ENCODE measurements at regions not wholly inside any gene's neighbourhood (a gene's known extent, or its start where the extent isn't known, plus 50 kb on each side); places are given as distances from the start of the nearest gene placed in this dataset.

GRCh38 chr2:199707593-199708185, 143.3 kb downstream of the FTCDNL1 start:
- Mint-ChIP-seq H3K27ac (no peak overlapping the region), H3K27me3 (ENCODE audit: low read depth) (peaks cover 3% of the 10 kb centered on the region), H3K9me3 (ENCODE audit: insufficient read depth) (no peaks in the 10 kb centered on the region), H3K4me3 (no peak overlapping the region), H3K36me3 (ENCODE audit: low read depth) (no peaks in the 10 kb centered on the region), H3K4me1 (ENCODE audit: low read depth) (no peaks in the 10 kb centered on the region)
- ATAC-seq = no peak
- CTCF ChIA-PET = interaction anchor here (4.1 kb wide), 1 partner anchor 33 kb away, joined by 31 read pairs; no protein-coding TSS in a partner anchor
- POLR2A ChIA-PET = no interaction called here
- DNase-seq = no peak

- Mint-ChIP-seq H3K27me3 (ENCODE audit: low read depth) (peaks cover 3% of the 10 kb centered on the region), H3K4me1 (ENCODE audit: low read depth) (no peaks in the 10 kb centered on the region), H3K27ac (no peak overlapping the region), H3K4me3 (no peak overlapping the region), H3K9me3 (ENCODE audit: insufficient read depth) (no peaks in the 10 kb centered on the region), H3K36me3 (ENCODE audit: low read depth) (no peaks in the 10 kb centered on the region)
- ChIA-PET CTCF (interaction anchor here (1.1 to 4.1 kb wide), 6 partner anchors 11 to 237 kb away, joined by 3 to 31 read pairs (median 4); no protein-coding TSS in a partner anchor), POLR2A (no interaction called here)
- DNase-seq (no peak), ATAC-seq (no peak)
These were observed 145.5 kb downstream of the FTCDNL1 start for GRCh38 chr2:199705538-199705937.

- Mint-ChIP-seq H3K4me3 (no peak overlapping the region), H3K27ac (no peak overlapping the region), H3K4me1 (ENCODE audit: low read depth) (no peaks in the 10 kb centered on the region), H3K36me3 (ENCODE audit: low read depth) (no peaks in the 10 kb centered on the region), H3K9me3 (ENCODE audit: insufficient read depth) (no peaks in the 10 kb centered on the region), H3K27me3 (ENCODE audit: low read depth) (peaks cover 6% of the 10 kb centered on the region)
- CTCF ChIA-PET = interaction anchor here (0.7 to 4.1 kb wide), 13 partner anchors 10 to 238 kb away, joined by 3 to 31 read pairs (median 4); partner anchors contain the start of gene C2orf69
- POLR2A ChIA-PET = no interaction called here
- DNase-seq (peak; percentile 25), ATAC-seq (peak; percentile 55)
These were observed 146.4 kb downstream of the FTCDNL1 start for GRCh38 chr2:199704358-199705238.

- no peaks in the 10 kb centered on the region for H3K4me1 Mint-ChIP-seq (ENCODE audit: low read depth)
- CTCF ChIA-PET = interaction anchor here (1.3 to 2.3 kb wide), 3 partner anchors 8 to 237 kb away, joined by 4 to 5 read pairs (median 5); no protein-coding TSS in a partner anchor
- DNase-seq (no peak), ATAC-seq (no peak)
- no peaks in the 10 kb centered on the region for H3K36me3 Mint-ChIP-seq (ENCODE audit: low read depth)
- peaks cover 8% of the 10 kb centered on the region for H3K27me3 Mint-ChIP-seq (ENCODE audit: low read depth)
- no peaks in the 10 kb centered on the region for H3K9me3 Mint-ChIP-seq (ENCODE audit: insufficient read depth)
- H3K4me3 Mint-ChIP-seq = no peak overlapping the region
- POLR2A ChIA-PET = no interaction called here
- H3K27ac Mint-ChIP-seq = no peak overlapping the region
These were observed 147.8 kb downstream of the FTCDNL1 start for GRCh38 chr2:199703199-199703598.

- no peaks in the 10 kb centered on the region for H3K9me3 Mint-ChIP-seq (ENCODE audit: insufficient read depth)
- no peaks in the 10 kb centered on the region for H3K4me1 Mint-ChIP-seq (ENCODE audit: low read depth)
- ATAC-seq (no peak), DNase-seq (no peak)
- CTCF ChIA-PET = no interaction called here
- H3K36me3 Mint-ChIP-seq (ENCODE audit: low read depth) = no peaks in the 10 kb centered on the region
- POLR2A ChIA-PET = no interaction called here
- H3K27ac Mint-ChIP-seq = no peak overlapping the region
- peaks cover 14% of the 10 kb centered on the region for H3K27me3 Mint-ChIP-seq (ENCODE audit: low read depth)
- H3K4me3 Mint-ChIP-seq = no peak overlapping the region
These were observed 153.5 kb downstream of the FTCDNL1 start for GRCh38 chr2:199697469-199697868.

- Mint-ChIP-seq H3K36me3 (ENCODE audit: low read depth) (no peaks in the 10 kb centered on the region), H3K27me3 (ENCODE audit: low read depth) (peaks cover 14% of the 10 kb centered on the region), H3K27ac (no peak overlapping the region), H3K4me1 (ENCODE audit: low read depth) (no peaks in the 10 kb centered on the region), H3K9me3 (ENCODE audit: insufficient read depth) (no peaks in the 10 kb centered on the region), H3K4me3 (no peak overlapping the region)
- no peak for DNase-seq
- no peak for ATAC-seq
- ChIA-PET CTCF (interaction anchor here (1.3 kb wide), 1 partner anchor 44 kb away, joined by 3 read pairs; no protein-coding TSS in a partner anchor), POLR2A (no interaction called here)
These were observed 154.9 kb downstream of the FTCDNL1 start for GRCh38 chr2:199696048-199696447.

- no peaks in the 10 kb centered on the region for H3K9me3 Mint-ChIP-seq (ENCODE audit: insufficient read depth)
- no peak overlapping the region for H3K27ac Mint-ChIP-seq
- H3K4me3 Mint-ChIP-seq = no peak overlapping the region
- ATAC-seq (no peak), DNase-seq (no peak)
- ChIA-PET POLR2A (interaction anchor here (0.6 kb wide), 1 partner anchor 116 kb away, joined by 3 read pairs; no protein-coding TSS in a partner anchor), CTCF (interaction anchor here (1.0 to 2.0 kb wide), 2 partner anchors 11 to 46 kb away, joined by 5 read pairs; no protein-coding TSS in a partner anchor)
- H3K27me3 Mint-ChIP-seq (ENCODE audit: low read depth) = peaks cover 10% of the 10 kb centered on the region
- no peaks in the 10 kb centered on the region for H3K4me1 Mint-ChIP-seq (ENCODE audit: low read depth)
- H3K36me3 Mint-ChIP-seq (ENCODE audit: low read depth) = no peaks in the 10 kb centered on the region
These were observed 157.1 kb downstream of the FTCDNL1 start for GRCh38 chr2:199693861-199694260.

GRCh38 chr2:199692489-199692888, 158.5 kb downstream of the FTCDNL1 start:
- Mint-ChIP-seq H3K4me3 (no peak overlapping the region), H3K27me3 (ENCODE audit: low read depth) (no peaks in the 10 kb centered on the region), H3K9me3 (ENCODE audit: insufficient read depth) (no peaks in the 10 kb centered on the region), H3K4me1 (ENCODE audit: low read depth) (no peaks in the 10 kb centered on the region), H3K27ac (no peak overlapping the region), H3K36me3 (ENCODE audit: low read depth) (no peaks in the 10 kb centered on the region)
- no peak for DNase-seq
- ATAC-seq = no peak
- ChIA-PET POLR2A (no interaction called here), CTCF (no interaction called here)

- no peaks in the 10 kb centered on the region for H3K9me3 Mint-ChIP-seq (ENCODE audit: insufficient read depth)
These were observed 160.8 kb downstream of the FTCDNL1 start for GRCh38 chr2:199690225-199690624.

GRCh38 chr2:199685669-199686068, 165.3 kb downstream of the FTCDNL1 start:
- Mint-ChIP-seq H3K4me3 (no peak overlapping the region), H3K9me3 (ENCODE audit: insufficient read depth) (no peaks in the 10 kb centered on the region), H3K4me1 (ENCODE audit: low read depth) (peaks cover 14% of the 10 kb centered on the region), H3K27ac (no peak overlapping the region), H3K36me3 (ENCODE audit: low read depth) (no peaks in the 10 kb centered on the region), H3K27me3 (ENCODE audit: low read depth) (peaks cover 2% of the 10 kb centered on the region)
- no peak for ATAC-seq
- DNase-seq = no peak
- CTCF ChIA-PET = no interaction called here
- POLR2A ChIA-PET = no interaction called here

More at GRCh38 chr2:199690225-199690624, 160.8 kb downstream of the FTCDNL1 start:
- POLR2A ChIA-PET = no interaction called here
- no peak for DNase-seq
- ATAC-seq = no peak
- H3K27ac Mint-ChIP-seq = no peak overlapping the region
- no peak overlapping the region for H3K4me3 Mint-ChIP-seq
- H3K36me3 Mint-ChIP-seq (ENCODE audit: low read depth) = no peaks in the 10 kb centered on the region
- peaks cover 10% of the 10 kb centered on the region for H3K4me1 Mint-ChIP-seq (ENCODE audit: low read depth)
- CTCF ChIA-PET = no interaction called here
- H3K27me3 Mint-ChIP-seq (ENCODE audit: low read depth) = no peaks in the 10 kb centered on the region

- H3K9me3 Mint-ChIP-seq (ENCODE audit: insufficient read depth) = no peaks in the 10 kb centered on the region
- DNase-seq = no peak
- ATAC-seq = no peak
- no peak overlapping the region for H3K27ac Mint-ChIP-seq
- peaks cover 2% of the 10 kb centered on the region for H3K27me3 Mint-ChIP-seq (ENCODE audit: low read depth)
- ChIA-PET CTCF (no interaction called here), POLR2A (no interaction called here)
- peaks cover 14% of the 10 kb centered on the region for H3K4me1 Mint-ChIP-seq (ENCODE audit: low read depth)
- H3K36me3 Mint-ChIP-seq (ENCODE audit: low read depth) = no peaks in the 10 kb centered on the region
- H3K4me3 Mint-ChIP-seq = no peak overlapping the region
These were observed 166.2 kb downstream of the FTCDNL1 start for GRCh38 chr2:199684832-199685231.

- ATAC-seq (no peak), DNase-seq (no peak)
- Mint-ChIP-seq H3K4me1 (ENCODE audit: low read depth) (peaks cover 14% of the 10 kb centered on the region), H3K4me3 (no peak overlapping the region), H3K27ac (no peak overlapping the region), H3K9me3 (ENCODE audit: insufficient read depth) (no peaks in the 10 kb centered on the region), H3K36me3 (ENCODE audit: low read depth) (no peaks in the 10 kb centered on the region), H3K27me3 (ENCODE audit: low read depth) (peaks cover 2% of the 10 kb centered on the region)
- ChIA-PET POLR2A (no interaction called here), CTCF (interaction anchor here (1.1 kb wide), 1 partner anchor 18 kb away, joined by 3 read pairs; no protein-coding TSS in a partner anchor)
These were observed 166.8 kb downstream of the FTCDNL1 start for GRCh38 chr2:199684168-199684567.
